HepG2 (cell line): ENCODE measurements at regions not wholly inside any gene's neighbourhood (a gene's known extent, or its start where the extent isn't known, plus 50 kb on each side); places are given as distances from the start of the nearest gene placed in this dataset.

Experiments used
- ATAC-seq: fragments of 200-7000 bp; cut with Tn5 transposase; 3 replicates; pipeline ENCODE4 v1.9.1; 2020; ENCODE audit warnings: mild to moderate bottlenecking, moderate library complexity
- BruUV-seq: library from RNA; stranded (reverse); fragments of 400-500 nt; replicated peaks from 2 replicates; lab custom pipeline; 2021; lab: Mats Ljungman, UMichigan
- CTCF ChIA-PET: fragments of 300-600 bp; formaldehyde crosslinking; extraction: SDS; loops from one replicate; lab custom pipeline; 2021; ENCODE audit warnings: low total read pairs, inconsistent platforms, low intra/inter-chr PET ratio; lab: Yijun Ruan, JAX
- POLR2A ChIA-PET: fragments of 350-600 bp; sonication (Branson Sonifier 250); formaldehyde crosslinking; loops from one replicate; lab custom pipeline; 2020; ENCODE audit warnings: antibody characterized with exemption, inconsistent platforms; lab: Yijun Ruan, JAX
- DNase-seq: peaks from one replicate; pipeline ENCODE4 v3.0.0-alpha.2; 2015; ENCODE audit warnings: low spot score
- FAIRE-seq: peaks from 3 replicates; lab custom pipeline; 2011; peaks lifted over from hg19 to GRCh38; lab: Jason Lieb, UNC
- H2AFZ ChIP-seq: one replicate; pipeline ENCODE4 v1.6.1; 2011; ENCODE audit warnings: low read length, inconsistent platforms
- H3K27ac ChIP-seq: fragments of 300-600 bp; 3 replicates; pipeline ENCODE4 v1.8.0; 2011; ENCODE audit warnings: mixed run types, mild to moderate bottlenecking, mixed read lengths, low read length, inconsistent platforms; ENCODE audit not compliant: insufficient read depth; ENCODE audit errors: extremely low read length
- H3K27me3 ChIP-seq, 2 experiments: fragments of 200-600 bp in 1 of 2; 2 replicates in 1 of 2; 3 replicates in 1 of 2; pipeline versions ENCODE4 v1.6.0 to v1.8.0; 2011; ENCODE audit warnings: low read length in 2 of 2, mild to moderate bottlenecking in 2 of 2, moderate library complexity in 2 of 2, inconsistent platforms in 1 of 2; ENCODE audit not compliant: insufficient read depth in 2 of 2, control insufficient read depth in 1 of 2
- H3K36me3 ChIP-seq, 2 experiments: fragments of 200-600 bp in 1 of 2; replicated peaks in 1 of 2; 2 replicates in 1 of 2; 3 replicates in 1 of 2; pipeline versions ENCODE4 v1.5.1 to v1.8.0; 2011; ENCODE audit warnings: low read length in 2 of 2, inconsistent platforms in 1 of 2; ENCODE audit not compliant: insufficient read depth in 2 of 2, control insufficient read depth in 1 of 2
- H3K4me1 ChIP-seq: 2 replicates; pipeline ENCODE4 v1.5.1; 2012; ENCODE audit warnings: low read length, inconsistent platforms; ENCODE audit not compliant: insufficient read depth
- H3K4me2 ChIP-seq: 2 replicates; pipeline ENCODE4 v1.6.0; 2011; ENCODE audit warnings: low read depth, low read length, inconsistent platforms
- H3K4me3 ChIP-seq, 3 experiments: fragments of 200-600 bp in 1 of 3; sonication (generic), shearing (Covaris generic) in 1 of 3; replicated peaks in 1 of 3; 2 replicates each; pipeline ENCODE4 v1.5.1; 2011 to 2016; ENCODE audit warnings: low read length in 3 of 3, inconsistent platforms in 2 of 3, low read depth in 2 of 3, mild to moderate bottlenecking in 2 of 3, control low read depth in 1 of 3, mixed read lengths in 1 of 3; ENCODE audit not compliant: insufficient read depth in 1 of 3
- H3K79me2 ChIP-seq: one replicate; pipeline ENCODE4 v1.6.1; 2011; ENCODE audit warnings: low read length, inconsistent platforms; ENCODE audit not compliant: insufficient read depth
- H3K9ac ChIP-seq: 2 replicates; pipeline ENCODE4 v1.6.0; 2011; ENCODE audit warnings: mild to moderate bottlenecking, low read depth, low read length, inconsistent platforms; ENCODE audit not compliant: insufficient read depth
- H3K9me3 ChIP-seq: 2 replicates; pipeline ENCODE4 v1.5.1; 2012; ENCODE audit warnings: mild to moderate bottlenecking, low read length
- H4K20me1 ChIP-seq: 2 replicates; pipeline ENCODE4 v1.6.0; 2011; ENCODE audit warnings: inconsistent platforms, mild to moderate bottlenecking, low read length, moderate library complexity; ENCODE audit not compliant: insufficient read depth
- BCL6 ChIP-seq: IDR thresholded peaks from 2 replicates; pipeline ENCODE4 v1.6.1; 2016; ENCODE audit warnings: missing genetic modification reagents, missing compliant biosample characterization
- GATA4 ChIP-seq: sonication (generic); IDR thresholded peaks from 2 replicates; pipeline ENCODE4 v1.6.1; 2016; ENCODE audit warnings: antibody characterized with exemption, low read depth, borderline replicate concordance
- HNRNPK ChIP-seq: fragments of 200-400 bp; formaldehyde crosslinking; IDR thresholded peaks from 2 replicates; pipeline ENCODE4 v1.6.1; 2018; ENCODE audit warnings: low read length, low read depth, moderate library complexity, mild to moderate bottlenecking; ENCODE audit not compliant: poor library complexity, severe bottlenecking
- HOXA9 ChIP-seq: sonication (generic); formaldehyde crosslinking; IDR thresholded peaks from 2 replicates; pipeline ENCODE4 v1.8.1; 2022; ENCODE audit warnings: missing genetic modification reagents, mild to moderate bottlenecking, moderate library complexity, borderline replicate concordance
- NBN ChIP-seq: fragments of 450-650 bp; conservative IDR thresholded peaks from 2 replicates; pipeline ENCODE4 v1.6.1; 2017
- NR2F6 ChIP-seq, 2 experiments: IDR thresholded peaks; 2 replicates each; pipeline ENCODE4 v1.6.1; 2016; ENCODE audit warnings: antibody characterized with exemption in 1 of 2, mild to moderate bottlenecking in 1 of 2
- PAF1 ChIP-seq: IDR thresholded peaks from 2 replicates; pipeline ENCODE4 v1.6.1; 2016; ENCODE audit warnings: missing genetic modification reagents, missing compliant biosample characterization
- ZKSCAN8 ChIP-seq: IDR thresholded peaks from 2 replicates; pipeline ENCODE4 v1.6.1; 2016; ENCODE audit warnings: borderline replicate concordance, missing genetic modification reagents, missing compliant biosample characterization
- ZNF30 ChIP-seq: sonication (generic); formaldehyde crosslinking; IDR thresholded peaks from 2 replicates; pipeline ENCODE4 v1.5.0; 2020; ENCODE audit warnings: mild to moderate bottlenecking, missing genetic modification reagents
- ZNF383 ChIP-seq: sonication (generic); formaldehyde crosslinking; IDR thresholded peaks from 2 replicates; pipeline ENCODE4 v1.4.0; 2020; ENCODE audit warnings: missing genetic modification reagents, mild to moderate bottlenecking, borderline replicate concordance
- ZNF552 ChIP-seq: sonication (generic); formaldehyde crosslinking; IDR thresholded peaks from 2 replicates; pipeline ENCODE4 v1.9.0; 2022; ENCODE audit warnings: missing genetic modification reagents, mild to moderate bottlenecking, borderline replicate concordance
- ZNF740 ChIP-seq: sonication (generic); formaldehyde crosslinking; IDR thresholded peaks from 2 replicates; pipeline ENCODE4 v1.4.0; 2020; ENCODE audit warnings: missing genetic modification reagents
- ZNF772 ChIP-seq: sonication (generic); formaldehyde crosslinking; IDR thresholded peaks from 2 replicates; pipeline ENCODE4 v1.5.0; 2020; ENCODE audit warnings: mild to moderate bottlenecking, missing genetic modification reagents
- WGBS: methylation state at CpG from one replicate; pipeline ENCODE4 v1.1.6; 2017; ENCODE audit warnings: low lambda C conversion rate; 5-methylcytosine and 5-hydroxymethylcytosine counted together
- in situ Hi-C: cut with HindIII; loops from 2 replicates; pipeline ENCODE4 v1.10.0; 2017; ENCODE audit warnings: low pct_unique_long_range_greater_than_20kb; ENCODE audit not compliant: extremely low pct_ligation_motif_present
- intact Hi-C: fragments of 100-400 bp; cut with micrococcal nuclease; formaldehyde crosslinking; loops from one replicate; pipeline ENCODE4 v1.10.0; 2022; ENCODE audit not compliant: unreplicated experiment
- TF ChIP-seq, protein P1 (sequence below): sonication (generic); formaldehyde crosslinking; IDR thresholded peaks from 2 replicates; pipeline ENCODE4 v1.5.1; 2020; ENCODE audit warnings: mild to moderate bottlenecking, missing genetic modification reagents

DNA sequence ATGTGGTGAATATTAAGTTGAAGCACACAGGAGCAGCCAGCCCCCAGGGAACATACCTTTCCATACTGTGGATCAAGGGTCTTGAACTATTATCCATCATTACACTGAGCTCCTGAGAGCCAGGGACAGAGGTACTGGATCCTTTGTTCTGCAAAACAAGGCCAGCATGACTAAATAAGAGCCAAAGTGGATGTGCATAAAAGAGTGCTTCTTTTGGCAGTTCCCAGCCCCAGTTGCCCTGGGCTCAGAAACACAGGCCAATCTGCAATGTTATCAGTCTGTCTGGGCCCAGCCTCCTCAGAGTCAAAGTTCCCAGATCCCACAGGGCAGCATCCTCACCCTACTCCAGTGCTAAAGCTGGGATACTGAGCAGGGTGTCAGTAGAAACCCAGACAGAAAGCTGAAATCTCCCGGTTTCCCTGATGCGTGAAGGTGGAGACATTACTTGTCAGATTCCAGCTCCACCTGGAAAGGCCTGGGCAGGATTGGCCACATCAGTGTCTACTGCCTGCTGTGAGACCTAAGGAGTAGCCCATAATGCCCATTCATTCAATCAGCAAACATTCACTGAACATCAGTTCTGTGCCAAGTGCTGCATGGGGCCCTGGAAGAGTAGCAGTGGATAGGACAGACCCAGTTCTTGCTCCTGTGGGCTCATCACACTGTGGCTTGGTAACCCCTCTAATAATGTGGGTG is 342.7 kb downstream of the CXCL12 start:
- H3K27ac ChIP-seq, result no peak overlapping the region
- CTCF ChIA-PET, result no interaction called here
- no peak for DNase-seq
- no peak for FAIRE-seq
- no peaks in the 10 kb centered on the region for H3K4me1 ChIP-seq
- no peak overlapping the region for H3K4me2 ChIP-seq
- H3K9me3 ChIP-seq, result no peaks in the 10 kb centered on the region
- no peak for ATAC-seq
- intact Hi-C loops (no loop called here), in situ Hi-C loops (no loop called here)
- no TSS peak for BruUV-seq
- no peak overlapping the region for H3K9ac ChIP-seq
- H3K79me2 ChIP-seq, result no peaks in the 10 kb centered on the region
- no peaks in the 10 kb centered on the region for H4K20me1 ChIP-seq
- no peaks in the 10 kb centered on the region for H3K36me3 ChIP-seq
- peaks cover 4 to 17% of the 10 kb centered on the region in 2 experiments; a peak in 2 of 5 replicates for H3K27me3 ChIP-seq
- WGBS, result 8% methylated on average over 2 of the region's 2 CpGs
- TF ChIP-seq GATA4, result no peak
- TF ChIP-seq BCL6 (CRISPR knock-in tag), result no peak
- TF ChIP-seq ZNF383 (CRISPR knock-in tag), result no peak
- no peak for TF ChIP-seq ZNF772 (CRISPR knock-in tag)
- TF ChIP-seq ZNF30 (CRISPR knock-in tag), result no peak
- no peak for TF ChIP-seq NBN
- no peak for TF ChIP-seq NR2F6 (IDR thresholded peaks at IDR 0.05)
- no peak for TF ChIP-seq NR2F6 (CRISPR knock-in tag; IDR thresholded peaks at IDR 0.05)
- TF ChIP-seq, protein P1, sequence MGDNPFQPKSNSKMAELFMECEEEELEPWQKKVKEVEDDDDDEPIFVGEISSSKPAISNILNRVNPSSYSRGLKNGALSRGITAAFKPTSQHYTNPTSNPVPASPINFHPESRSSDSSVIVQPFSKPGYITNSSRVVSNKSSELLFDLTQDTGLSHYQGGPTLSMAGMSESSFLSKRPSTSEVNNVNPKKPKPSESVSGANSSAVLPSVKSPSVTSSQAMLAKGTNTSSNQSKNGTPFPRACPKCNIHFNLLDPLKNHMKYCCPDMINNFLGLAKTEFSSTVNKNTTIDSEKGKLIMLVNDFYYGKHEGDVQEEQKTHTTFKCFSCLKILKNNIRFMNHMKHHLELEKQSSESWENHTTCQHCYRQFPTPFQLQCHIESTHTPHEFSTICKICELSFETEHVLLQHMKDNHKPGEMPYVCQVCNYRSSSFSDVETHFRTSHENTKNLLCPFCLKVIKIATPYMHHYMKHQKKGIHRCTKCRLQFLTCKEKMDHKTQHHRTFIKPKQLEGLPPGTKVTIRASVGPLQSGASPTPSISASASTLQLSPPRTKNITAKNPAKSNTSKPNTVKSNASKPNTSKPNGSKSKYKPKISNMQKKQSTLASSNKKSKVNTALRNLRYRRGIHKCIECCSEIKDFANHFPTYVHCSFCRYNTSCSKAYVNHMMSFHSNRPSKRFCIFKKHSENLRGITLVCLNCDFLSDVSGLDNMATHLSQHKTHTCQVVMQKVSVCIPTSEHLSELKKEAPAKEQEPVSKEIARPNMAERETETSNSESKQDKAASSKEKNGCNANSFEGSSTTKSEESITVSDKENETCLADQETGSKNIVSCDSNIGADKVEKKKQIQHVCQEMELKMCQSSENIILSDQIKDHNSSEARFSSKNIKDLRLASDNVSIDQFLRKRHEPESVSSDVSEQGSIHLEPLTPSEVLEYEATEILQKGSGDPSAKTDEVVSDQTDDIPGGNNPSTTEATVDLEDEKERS (CRISPR knock-in tag), result no peak
- TF ChIP-seq ZKSCAN8 (CRISPR knock-in tag), result no peak
- no peak for TF ChIP-seq ZNF740 (CRISPR knock-in tag)
- TF ChIP-seq PAF1 (CRISPR knock-in tag), result no peak
- no peak for TF ChIP-seq ZNF552 (CRISPR knock-in tag)
- TF ChIP-seq HOXA9 (CRISPR knock-in tag), result no peak
- TF ChIP-seq HNRNPK, result no peak
- TF ChIP-seq, all 625 proteins: peak for 0
- POLR2A ChIA-PET, result no interaction called here
- Histone ChIP-seq H3K4me3 (no peak overlapping the region), H2AFZ (no peak overlapping the region)
